H1 (cell line): ENCODE measurements at regions not wholly inside any gene's neighbourhood (a gene's known extent, or its start where the extent isn't known, plus 50 kb on each side); places are given as distances from the start of the nearest gene placed in this dataset.

Experiments used
- CTCF ChIA-PET: fragments of 300-600 bp; sonication (Branson Sonifier 250); formaldehyde crosslinking; loops from one replicate; lab custom pipeline; 2021; ENCODE audit not compliant: partially characterized antibody; lab: Charles Lee
- POLR2A ChIA-PET: fragments of 300-600 bp; sonication (Branson Sonifier 250); formaldehyde crosslinking; loops from one replicate; lab custom pipeline; 2021; ENCODE audit warnings: inconsistent platforms; ENCODE audit not compliant: partially characterized antibody; lab: Charles Lee
- DNase-seq, 2 experiments: peaks; one replicate each; pipeline versions ENCODE4 v3.0.0 to v3.0.0-alpha.2; 2010 to 2022; ENCODE audit warnings: low spot score in 2 of 2, low read depth in 1 of 2, mixed read lengths in 1 of 2
- FAIRE-seq: peaks from 2 replicates; lab custom pipeline; 2011; peaks lifted over from hg19 to GRCh38; lab: Jason Lieb, UNC
- H2AFZ ChIP-seq: 2 replicates; pipeline ENCODE4 v1.8.1; 2012; ENCODE audit warnings: low read length, inconsistent platforms
- H2AK5ac ChIP-seq: 2 replicates; pipeline ENCODE4 v1.6.1; 2013; ENCODE audit warnings: low read depth, low read length
- H2BK120ac ChIP-seq: replicated peaks from 2 replicates; pipeline ENCODE3; 2013; ENCODE audit warnings: low read depth, low read length, inconsistent platforms
- H2BK12ac ChIP-seq: 2 replicates; pipeline ENCODE4 v1.6.1; 2013; ENCODE audit warnings: low read depth, low read length
- H2BK15ac ChIP-seq: 2 replicates; pipeline ENCODE4 v1.6.1; 2013; ENCODE audit warnings: low read length
- H2BK20ac ChIP-seq: 2 replicates; pipeline ENCODE4 v1.6.1; 2013; ENCODE audit warnings: low read length
- H2BK5ac ChIP-seq: 2 replicates; pipeline ENCODE4 v1.6.1; 2013; ENCODE audit warnings: low read depth, low read length
- H3K14ac ChIP-seq: 2 replicates; pipeline ENCODE4 v1.6.1; 2013; ENCODE audit warnings: inconsistent platforms; ENCODE audit not compliant: insufficient read length
- H3K18ac ChIP-seq: 2 replicates; pipeline ENCODE4 v1.6.1; 2013; ENCODE audit warnings: low read length; ENCODE audit errors: extremely low read depth
- H3K23ac ChIP-seq: 2 replicates; pipeline ENCODE4 v1.6.1; 2013; ENCODE audit warnings: inconsistent platforms; ENCODE audit not compliant: insufficient read length
- H3K23me2 ChIP-seq: 2 replicates; pipeline ENCODE4 v1.6.1; 2013; ENCODE audit warnings: low read depth, low read length
- H3K27ac ChIP-seq: 2 replicates; pipeline ENCODE4 v1.6.1; 2011; ENCODE audit warnings: low read depth, low read length, inconsistent platforms
- H3K27me3 ChIP-seq, 4 experiments: replicated peaks in 1 of 4; 1 replicate in 1 of 4; 2 replicates in 3 of 4; pipeline versions ENCODE4 v1.6.1 to v1.8.1; 2011 to 2013; ENCODE audit warnings: low read length in 3 of 4, mild to moderate bottlenecking in 3 of 4, inconsistent platforms in 2 of 4, mixed read lengths in 2 of 4, moderate library complexity in 1 of 4; ENCODE audit not compliant: control insufficient read depth in 3 of 4, insufficient read depth in 3 of 4; ENCODE audit errors: extremely low read depth in 1 of 4
- H3K36me3 ChIP-seq, 4 experiments: 2 replicates each; pipeline versions ENCODE4 v1.6.1 to v1.8.1; 2011 to 2013; ENCODE audit warnings: mild to moderate bottlenecking in 4 of 4, low read length in 3 of 4, moderate library complexity in 2 of 4, control low read depth in 1 of 4, inconsistent platforms in 1 of 4; ENCODE audit not compliant: insufficient read depth in 4 of 4, control insufficient read depth in 2 of 4
- H3K4ac ChIP-seq: replicated peaks from 2 replicates; pipeline ENCODE3; 2013; ENCODE audit warnings: low read length, low read depth, mixed read lengths, inconsistent platforms; ENCODE audit not compliant: insufficient read length
- H3K4me1 ChIP-seq, 4 experiments: replicated peaks in 1 of 4; 1 replicate in 1 of 4; 2 replicates in 3 of 4; pipeline versions ENCODE4 v1.6.1 to v1.8.1; 2011 to 2013; ENCODE audit warnings: low read length in 3 of 4, inconsistent platforms in 2 of 4, mixed read lengths in 1 of 4; ENCODE audit not compliant: insufficient read depth in 4 of 4, control insufficient read depth in 3 of 4
- H3K4me2 ChIP-seq, 2 experiments: 2 replicates each; pipeline versions ENCODE4 v1.6.1 to v1.8.1; 2011 to 2013; ENCODE audit warnings: low read depth in 2 of 2, low read length in 2 of 2, control low read depth in 1 of 2, inconsistent platforms in 1 of 2, mild to moderate bottlenecking in 1 of 2; ENCODE audit not compliant: insufficient read depth in 1 of 2
- H3K4me3 ChIP-seq, 4 experiments: fragments of 200-600, 300-600 bp in 1 of 4; sonication (generic), shearing (Covaris generic), sonication (Bioruptor Twin) in 1 of 4; 2 replicates each; pipeline versions ENCODE4 v1.5.1 to v1.8.1; 2011 to 2016; ENCODE audit warnings: low read length in 4 of 4, low read depth in 3 of 4, control low read depth in 2 of 4, inconsistent platforms in 2 of 4, mild to moderate bottlenecking in 2 of 4, mixed read lengths in 1 of 4, moderate library complexity in 1 of 4; ENCODE audit not compliant: insufficient read depth in 2 of 4; ENCODE audit errors: extremely low read depth in 1 of 4
- H3K56ac ChIP-seq: replicated peaks from 2 replicates; pipeline ENCODE3; 2013; ENCODE audit warnings: low read depth, mild to moderate bottlenecking, mixed read lengths, low read length, inconsistent platforms; ENCODE audit not compliant: insufficient read length
- H3K79me1 ChIP-seq: 2 replicates; pipeline ENCODE4 v1.6.1; 2013; ENCODE audit warnings: low read depth, low read length, control low read depth
- H3K79me2 ChIP-seq, 2 experiments: 2 replicates each; pipeline versions ENCODE4 v1.6.1 to v1.8.1; 2012 to 2013; ENCODE audit warnings: low read length in 2 of 2, mild to moderate bottlenecking in 2 of 2, inconsistent platforms in 1 of 2; ENCODE audit not compliant: insufficient read depth in 2 of 2, control insufficient read depth in 1 of 2
- H3K9ac ChIP-seq, 4 experiments: replicated peaks in 1 of 4; 1 replicate in 1 of 4; 2 replicates in 3 of 4; pipeline versions ENCODE4 v1.6.1 to v1.8.1; 2011 to 2013; ENCODE audit warnings: low read depth in 3 of 4, low read length in 3 of 4, control low read depth in 2 of 4, mild to moderate bottlenecking in 2 of 4, moderate library complexity in 2 of 4, inconsistent platforms in 1 of 4; ENCODE audit errors: extremely low read depth in 1 of 4
- H3K9me3 ChIP-seq, 2 experiments: 2 replicates each; pipeline versions ENCODE4 v1.6.1 to v1.8.1; 2012 to 2013; ENCODE audit warnings: mild to moderate bottlenecking in 2 of 2, moderate library complexity in 2 of 2, control low read depth in 1 of 2, inconsistent platforms in 1 of 2, low read depth in 1 of 2, low read length in 1 of 2, mixed read lengths in 1 of 2; ENCODE audit not compliant: insufficient read depth in 2 of 2
- H4K20me1 ChIP-seq, 2 experiments: replicated peaks in 1 of 2; 2 replicates each; pipeline versions ENCODE3 to v1.8.1; 2011 to 2013; ENCODE audit warnings: inconsistent platforms in 2 of 2, low read length in 2 of 2, mild to moderate bottlenecking in 1 of 2; ENCODE audit not compliant: insufficient read depth in 2 of 2, control insufficient read depth in 1 of 2
- H4K5ac ChIP-seq: 2 replicates; pipeline ENCODE4 v1.6.1; 2013; ENCODE audit warnings: low read length, low read depth, mixed read lengths, inconsistent platforms; ENCODE audit not compliant: insufficient read length
- H4K8ac ChIP-seq: 2 replicates; pipeline ENCODE4 v1.8.0; 2013; ENCODE audit warnings: mild to moderate bottlenecking, moderate library complexity, low read length, inconsistent platforms; ENCODE audit not compliant: insufficient read depth; ENCODE audit errors: extremely low read depth
- H4K91ac ChIP-seq: replicated peaks from 2 replicates; pipeline ENCODE3; 2013; ENCODE audit warnings: low read length, mixed read lengths, inconsistent platforms; ENCODE audit not compliant: insufficient read length
- CBX5 ChIP-seq: fragments of 300-800, 300-1000 bp; sonication (generic); IDR thresholded peaks from 2 replicates; pipeline ENCODE4 v1.7.1; 2016; ENCODE audit warnings: antibody characterized with exemption, low read length, low read depth
- CBX8 ChIP-seq: fragments of 300-800, 300-1000 bp; sonication (generic); IDR thresholded peaks from 2 replicates; pipeline ENCODE4 v1.7.1; 2016; ENCODE audit warnings: low read depth, low read length, borderline replicate concordance
- MAFK ChIP-seq: IDR thresholded peaks from 2 replicates; pipeline ENCODE4 v1.6.1; 2012; ENCODE audit warnings: low read depth, mild to moderate bottlenecking, improper control_type of control experiment, low read length
- MAX ChIP-seq: IDR thresholded peaks from 2 replicates; pipeline ENCODE4 v1.6.1; 2012; ENCODE audit warnings: inconsistent platforms
- POLR2A ChIP-seq, 2 experiments: IDR thresholded peaks; 1 replicate in 1 of 2; 2 replicates in 1 of 2; pipeline ENCODE4 v1.6.1; 2011; ENCODE audit warnings: low read depth in 2 of 2, low read length in 2 of 2, mild to moderate bottlenecking in 2 of 2; ENCODE audit errors: control extremely low read depth in 1 of 2
- POLR2AphosphoS5 ChIP-seq: IDR thresholded peaks from 2 replicates; pipeline ENCODE4 v1.6.1; 2011; ENCODE audit warnings: low read depth, low read length
- SUZ12 ChIP-seq: fragments of 200-600 bp; sonication (generic); IDR thresholded peaks from 2 replicates; pipeline ENCODE4 v1.6.1; 2012; ENCODE audit warnings: mild to moderate bottlenecking, inconsistent platforms, low read length, moderate library complexity, mixed read lengths
- TBP ChIP-seq: IDR thresholded peaks from 2 replicates; pipeline ENCODE4 v1.6.1; 2011; ENCODE audit warnings: low read depth, low read length, improper control_type of control experiment
- ZNF274 ChIP-seq: IDR thresholded peaks from 2 replicates; pipeline ENCODE4 v1.7.0; 2012; ENCODE audit warnings: low read length, borderline replicate concordance; ENCODE audit errors: extremely low read depth
- WGBS, 2 experiments: shearing (Covaris generic) in 1 of 2; methylation state at CpG; one replicate each; pipeline versions ENCODE4 v1.1.6 to v1.1.7; 2013 to 2015; ENCODE audit warnings: low lambda C conversion rate in 2 of 2, mixed read lengths in 2 of 2, inconsistent platforms in 1 of 2, low coverage in 1 of 2, missing lambda C conversion rate in 1 of 2; ENCODE audit not compliant: insufficient replicate concordance in 2 of 2, insufficient coverage in 1 of 2, insufficient read length in 1 of 2; ENCODE audit errors: extremely low coverage in 1 of 2, missing lambda C conversion rate in 1 of 2; 5-methylcytosine and 5-hydroxymethylcytosine counted together
- TF ChIP-seq, protein P1 (sequence below), 3 experiments: IDR thresholded peaks; 1 replicate in 2 of 3; 2 replicates in 1 of 3; pipeline versions ENCODE4 v1.5.1 to v1.6.1; 2011; ENCODE audit warnings: low read length in 3 of 3, mild to moderate bottlenecking in 3 of 3, inconsistent platforms in 2 of 3, low read depth in 1 of 3, moderate library complexity in 1 of 3; ENCODE audit not compliant: insufficient read depth in 1 of 3; ENCODE audit errors: control extremely low read depth in 1 of 3

DNA sequence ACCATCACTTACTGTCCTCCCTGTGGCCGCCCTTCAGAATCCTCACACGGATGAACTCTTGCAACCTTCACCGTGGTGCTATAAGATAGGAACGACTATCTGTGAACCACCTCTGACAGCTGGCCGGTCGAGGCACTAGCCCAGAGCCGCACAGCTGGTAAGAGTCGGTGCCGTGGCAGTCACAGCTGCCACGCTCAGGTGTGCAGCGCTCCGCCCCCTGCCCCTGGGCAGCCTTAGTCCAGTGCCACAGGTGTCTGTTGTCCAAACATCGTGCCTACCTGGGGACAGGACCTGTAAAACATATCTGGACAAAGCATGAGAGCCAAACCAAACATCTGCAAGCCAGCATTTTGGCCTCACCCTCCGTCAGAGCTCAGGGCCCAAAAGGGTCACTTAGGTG, 55.3 kb upstream of the SALL3 start:
- no peak overlapping the region for H3K4ac ChIP-seq
- WGBS, 2 experiments: 93% methylated on average over 13 of the region's 14 CpGs; no CpG with 5 or more reads in 1 of the 2 experiments
- H2BK120ac ChIP-seq: no peak overlapping the region
- ChIA-PET CTCF (interaction anchor here (0.7 to 1.2 kb wide), 2 partner anchors 61 to 133 kb away, joined by 3 to 4 read pairs; no protein-coding TSS in a partner anchor), POLR2A (interaction anchor here (0.8 kb wide), 1 partner anchor 31 kb away, joined by 3 read pairs; no protein-coding TSS in a partner anchor)
- DNase-seq: no peak
- no peak overlapping the region for H2BK20ac ChIP-seq
- TF ChIP-seq MAX: no peak
- TF ChIP-seq, protein P1, sequence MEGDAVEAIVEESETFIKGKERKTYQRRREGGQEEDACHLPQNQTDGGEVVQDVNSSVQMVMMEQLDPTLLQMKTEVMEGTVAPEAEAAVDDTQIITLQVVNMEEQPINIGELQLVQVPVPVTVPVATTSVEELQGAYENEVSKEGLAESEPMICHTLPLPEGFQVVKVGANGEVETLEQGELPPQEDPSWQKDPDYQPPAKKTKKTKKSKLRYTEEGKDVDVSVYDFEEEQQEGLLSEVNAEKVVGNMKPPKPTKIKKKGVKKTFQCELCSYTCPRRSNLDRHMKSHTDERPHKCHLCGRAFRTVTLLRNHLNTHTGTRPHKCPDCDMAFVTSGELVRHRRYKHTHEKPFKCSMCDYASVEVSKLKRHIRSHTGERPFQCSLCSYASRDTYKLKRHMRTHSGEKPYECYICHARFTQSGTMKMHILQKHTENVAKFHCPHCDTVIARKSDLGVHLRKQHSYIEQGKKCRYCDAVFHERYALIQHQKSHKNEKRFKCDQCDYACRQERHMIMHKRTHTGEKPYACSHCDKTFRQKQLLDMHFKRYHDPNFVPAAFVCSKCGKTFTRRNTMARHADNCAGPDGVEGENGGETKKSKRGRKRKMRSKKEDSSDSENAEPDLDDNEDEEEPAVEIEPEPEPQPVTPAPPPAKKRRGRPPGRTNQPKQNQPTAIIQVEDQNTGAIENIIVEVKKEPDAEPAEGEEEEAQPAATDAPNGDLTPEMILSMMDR (IDR thresholded peaks at IDR 0.05; ENCODE audit: control extremely low read depth in 1 of 3, insufficient read depth in 1 of 3, low read depth in 1 of 3, low read length in 3 of 3): no peak
- no peak for TF ChIP-seq TBP
- no peak for TF ChIP-seq POLR2A (IDR thresholded peaks at IDR 0.05; ENCODE audit: control extremely low read depth in 1 of 2, low read depth in 2 of 2, low read length in 2 of 2)
- no peak for TF ChIP-seq POLR2AphosphoS5
- no peak for TF ChIP-seq SUZ12
- TF ChIP-seq ZNF274: no peak
- TF ChIP-seq MAFK: no peak
- no peak for TF ChIP-seq CBX8
- TF ChIP-seq CBX5: no peak
- H3K27me3 ChIP-seq: no peaks in the 10 kb centered on the region
- FAIRE-seq: no peak
- H3K56ac ChIP-seq: no peak overlapping the region
- H3K9me3 ChIP-seq: no peaks in the 10 kb centered on the region; a peak in 1 of 4 replicates
- no peak overlapping the region for H3K4me3 ChIP-seq
- peaks cover 0 to 2% (median 0%) of the 10 kb centered on the region in 4 experiments; a peak in 1 of 7 replicates for H3K4me1 ChIP-seq
- H3K27ac ChIP-seq: no peak overlapping the region
- no peak overlapping the region for H3K14ac ChIP-seq
- H4K20me1 ChIP-seq: no peaks in the 10 kb centered on the region
- H3K23me2 ChIP-seq: peaks cover 2% of the 10 kb centered on the region; the same call in 1 of the 2 replicates
- H4K5ac ChIP-seq: no peak overlapping the region
- H3K79me2 ChIP-seq: no peaks in the 10 kb centered on the region
- H4K8ac ChIP-seq: no peak overlapping the region; the same call in 1 of the 2 replicates
- no peak overlapping the region for H3K18ac ChIP-seq
- no peak overlapping the region for H2AK5ac ChIP-seq
- H2BK15ac ChIP-seq: no peak overlapping the region
- no peak overlapping the region for H3K4me2 ChIP-seq
- H3K36me3 ChIP-seq: no peaks in the 10 kb centered on the region
- H3K23ac ChIP-seq: no peak overlapping the region
- H3K9ac ChIP-seq: no peak overlapping the region
- no peak overlapping the region for H2AFZ ChIP-seq
- no peak overlapping the region for H2BK5ac ChIP-seq
- no peak overlapping the region for H4K91ac ChIP-seq
- no peak overlapping the region for H2BK12ac ChIP-seq
- H3K79me1 ChIP-seq: peaks cover 2% of the 10 kb centered on the region; the same call in 1 of the 2 replicates
